Esophagus mucosa (tissue), 1 donor: ENCODE measurements at regions not wholly inside any gene's neighbourhood (a gene's known extent, or its start where the extent isn't known, plus 50 kb on each side); places are given as distances from the start of the nearest gene placed in this dataset.

Experiments used
- ATAC-seq: fragments of 200-7000 bp; cut with Tn5 transposase; one replicate; pipeline ENCODE4 v1.9.1; 2020
- donor health status: DM: yes; HTN: yes; CAD: no.

- ATAC-seq = no peak
Observed at GRCh38 chr9:88798476-88798875, 192.8 kb upstream of the S1PR3 start.

GRCh38 chr9:88799541-88800328 lies 191.5 kb upstream of the S1PR3 start:
- ATAC-seq = no peak

DNA sequence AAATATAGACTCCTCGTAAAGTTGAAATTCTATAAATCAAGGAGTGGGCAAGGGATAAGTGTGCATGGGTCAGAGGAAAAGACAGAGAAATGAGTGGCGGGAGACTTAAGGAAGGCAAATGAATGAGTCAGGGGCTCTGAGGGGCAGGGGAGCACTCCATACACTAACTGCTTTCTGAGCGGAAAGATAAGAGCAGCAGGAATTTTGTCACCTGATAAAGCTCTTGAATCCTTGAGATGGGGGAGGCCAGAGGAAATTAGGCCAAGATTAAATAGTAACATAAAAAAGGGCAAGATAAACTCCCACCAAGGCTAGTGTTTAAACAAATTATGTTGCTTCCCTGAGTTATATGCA lies 191.0 kb upstream of the S1PR3 start:
- ATAC-seq = no peak

DNA sequence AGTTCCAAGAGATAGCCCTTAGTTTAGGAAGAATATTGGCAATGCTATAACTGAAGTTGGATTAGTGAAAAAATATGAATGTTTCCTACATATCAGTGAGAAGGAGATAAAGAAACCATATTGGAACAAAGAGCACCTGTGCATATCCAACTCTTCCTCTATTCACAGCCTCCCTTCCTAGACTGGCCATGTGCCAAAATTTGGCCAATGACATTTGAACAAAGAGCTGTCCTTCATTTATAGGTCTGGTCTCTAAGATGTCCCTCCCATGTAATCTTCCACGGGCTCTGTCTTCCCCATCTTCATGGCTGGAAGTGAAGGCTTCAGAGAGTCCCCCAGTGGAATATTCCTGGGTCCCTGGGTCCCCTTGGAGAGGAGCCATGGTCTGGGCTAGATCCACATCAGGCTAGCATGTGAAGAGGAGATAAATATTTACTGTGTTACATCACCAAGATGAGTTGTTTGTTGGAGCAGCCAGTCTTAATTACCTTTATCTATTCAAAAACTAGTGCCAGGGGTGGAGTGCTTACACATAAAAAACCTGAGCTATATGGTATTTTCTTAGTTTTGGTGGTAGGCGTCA lies 190.0 kb upstream of the S1PR3 start:
- ATAC-seq = no peak

DNA sequence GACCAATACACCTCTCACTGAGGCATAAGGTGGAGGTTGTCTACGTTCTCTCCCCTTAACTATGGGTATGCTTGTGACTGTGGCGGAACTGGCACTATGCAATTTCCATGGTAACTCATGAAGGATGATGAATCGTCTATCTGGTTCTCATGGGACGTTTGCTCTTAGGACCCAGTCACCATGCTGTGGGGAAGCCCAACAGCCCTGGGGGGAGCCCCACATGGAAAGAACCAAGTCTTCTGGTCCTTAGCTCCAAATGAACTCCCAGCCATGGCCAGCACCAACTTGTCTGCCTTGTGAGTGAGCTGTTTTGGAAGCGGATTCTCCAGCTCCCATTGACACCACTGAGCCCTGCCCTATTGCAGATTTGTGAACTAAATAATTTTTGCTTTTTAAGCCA lies 188.7 kb upstream of the S1PR3 start:
- ATAC-seq = no peak

GRCh38 chr9:88803546-88804253 lies 187.6 kb upstream of the S1PR3 start:
- ATAC-seq = peak; percentile 66

GRCh38 chr9:88804254-88804596 lies 187.0 kb upstream of the S1PR3 start:
- ATAC-seq = no peak

DNA sequence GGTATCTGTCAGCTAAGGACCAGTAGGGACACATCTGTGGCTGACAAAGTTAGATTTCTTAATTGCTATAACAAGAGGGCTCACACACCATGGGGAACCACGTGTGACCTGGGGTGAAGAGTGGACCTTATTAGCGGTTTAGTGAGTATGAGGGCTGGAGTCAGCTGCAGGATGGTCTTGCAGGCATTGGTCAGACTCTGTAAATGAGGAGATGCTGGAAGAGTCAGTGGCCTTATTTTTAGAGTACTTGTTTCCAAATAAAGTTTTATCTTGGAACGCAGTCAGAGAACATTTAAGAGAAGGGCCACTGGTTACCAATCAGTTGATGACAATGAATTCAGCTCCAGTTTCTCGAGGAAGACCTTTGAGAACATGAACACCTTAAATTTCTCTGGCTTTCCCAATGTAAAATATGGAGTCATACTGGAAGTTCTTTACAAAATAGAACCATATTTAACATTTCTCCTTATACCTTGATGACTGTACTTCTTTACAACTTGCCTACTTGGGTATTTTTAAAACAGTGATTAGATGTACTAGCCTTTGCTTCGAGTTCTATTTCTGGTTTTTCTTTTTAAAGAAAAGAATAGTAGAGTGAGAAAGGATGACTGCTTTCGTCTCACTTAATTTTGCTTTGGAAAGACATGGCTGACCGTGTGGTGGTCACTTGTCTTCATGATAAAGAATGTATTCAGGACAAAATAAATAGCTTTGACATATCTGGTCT lies 185.9 kb upstream of the S1PR3 start:
- ATAC-seq = no peak

GRCh38 chr9:88807426-88807825 lies 183.8 kb upstream of the S1PR3 start:
- ATAC-seq = no peak

- no peak for ATAC-seq
Observed at GRCh38 chr9:88808019-88808656, 183.1 kb upstream of the S1PR3 start.

DNA sequence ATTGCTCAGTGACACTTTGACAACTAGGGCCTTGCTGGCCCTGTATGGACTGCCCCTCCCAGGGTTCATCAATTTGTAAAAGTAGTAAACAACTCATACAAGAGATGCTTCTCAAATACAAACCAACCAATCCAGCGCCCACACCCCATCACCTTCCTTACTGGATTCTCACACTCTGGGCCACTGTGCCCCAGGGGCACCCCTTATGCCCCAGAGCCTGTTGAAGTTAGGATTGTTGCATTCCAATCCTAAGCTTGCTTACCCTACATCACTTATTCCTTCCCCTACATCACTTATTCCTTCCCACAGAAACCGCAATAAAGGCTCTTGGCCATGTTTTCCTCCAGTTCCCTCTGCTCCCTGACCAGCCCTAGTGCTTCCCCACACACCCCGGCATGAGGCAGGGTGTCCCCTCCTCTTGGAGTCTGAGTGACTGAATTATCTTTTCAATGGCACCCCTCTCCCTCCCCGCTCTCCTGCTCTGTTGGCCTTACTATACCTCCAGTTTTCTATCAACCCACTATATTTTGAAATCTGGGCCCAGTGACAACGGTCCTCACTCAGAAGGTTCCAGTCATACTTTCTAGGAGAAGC lies 182.4 kb upstream of the S1PR3 start:
- ATAC-seq = no peak

- ATAC-seq = no peak
Observed at GRCh38 chr9:88809355-88810161, 181.7 kb upstream of the S1PR3 start.

- no peak for ATAC-seq
Observed at GRCh38 chr9:88810826-88811225, 180.4 kb upstream of the S1PR3 start.

GRCh38 chr9:88811511-88811910 lies 179.8 kb upstream of the S1PR3 start:
- ATAC-seq = no peak

GRCh38 chr9:88812938-88813637 lies 178.2 kb upstream of the S1PR3 start:
- ATAC-seq = no peak

GRCh38 chr9:88813638-88814209 lies 177.5 kb upstream of the S1PR3 start:
- no peak for ATAC-seq

GRCh38 chr9:88814577-88814976 lies 176.7 kb upstream of the S1PR3 start:
- ATAC-seq = no peak

DNA sequence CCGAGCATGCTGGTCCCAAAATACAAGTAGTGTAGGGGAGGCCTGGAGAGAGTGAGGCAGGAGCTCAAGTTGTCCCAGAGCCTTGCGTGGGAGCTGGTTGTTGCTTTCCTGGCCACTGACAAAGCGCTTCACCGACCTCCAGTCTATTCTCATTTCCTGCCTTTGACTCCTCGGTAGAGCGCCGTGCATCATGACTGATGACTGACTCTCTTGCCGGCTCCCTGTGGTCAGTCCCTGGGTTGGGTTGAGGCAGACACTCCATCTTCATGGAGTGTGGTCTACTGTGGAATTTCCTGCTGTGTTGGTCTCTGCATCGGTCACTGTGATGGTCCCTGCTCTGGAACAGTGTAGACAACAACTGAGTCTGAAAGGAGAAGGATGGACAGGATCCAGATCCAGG lies 175.1 kb upstream of the S1PR3 start:
- ATAC-seq = no peak

DNA sequence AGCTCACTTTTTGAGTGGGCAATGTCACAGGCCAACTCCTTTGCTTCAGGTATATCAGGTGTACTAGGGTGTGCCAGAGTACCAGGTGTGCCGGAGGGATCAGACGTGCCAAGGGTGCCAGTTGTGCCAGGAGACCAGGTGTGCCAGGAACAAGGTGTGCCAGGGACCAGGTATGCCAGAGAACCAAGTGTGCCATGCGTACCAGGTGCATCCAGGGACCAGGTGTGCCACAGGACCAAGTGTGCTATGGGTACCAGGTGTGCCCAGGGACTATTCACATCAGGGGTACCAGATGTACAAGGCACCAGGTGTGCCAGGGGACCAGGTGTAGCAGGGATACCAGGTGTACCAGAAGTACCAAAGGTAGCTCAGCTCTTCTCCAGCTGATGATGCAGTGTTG lies 174.7 kb upstream of the S1PR3 start:
- no peak for ATAC-seq

DNA sequence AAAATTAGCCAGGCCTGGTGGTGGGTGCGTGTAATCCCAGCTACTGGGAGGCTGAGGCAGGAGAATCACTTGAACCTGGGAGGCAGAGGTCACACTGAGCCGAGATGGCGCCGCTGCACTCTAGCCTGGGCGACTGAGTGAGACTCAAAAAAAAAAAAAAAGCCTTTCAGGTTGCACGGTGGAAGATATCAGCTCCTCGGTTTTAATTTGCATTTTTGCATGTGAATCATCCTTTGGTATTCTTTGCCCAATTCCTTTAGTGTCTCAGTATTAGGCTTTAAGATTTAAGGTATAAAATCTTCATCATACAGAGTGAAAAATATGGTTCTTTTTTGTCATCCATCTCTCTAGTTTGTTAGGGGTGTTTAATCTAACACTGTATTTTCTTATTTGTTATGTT lies 173.6 kb upstream of the S1PR3 start:
- ATAC-seq = no peak
